ENCODE measurements at regions not wholly inside any gene's neighbourhood (a gene's known extent, or its start where the extent isn't known, plus 50 kb on each side); places are given as distances from the start of the nearest gene placed in this dataset.
"Not testable (repeated sequence)": the region's sequence is repeated elsewhere in the genome, so short reads cannot be mapped to it uniquely, and the experiment has no call there.

- DNase-seq = no peak
Observed at GRCh38 chr4:15294832-15295231, 133.0 kb upstream of the C1QTNF7 start.

GRCh38 chr4:15295421-15296162, 132.2 kb upstream of the C1QTNF7 start:
- no peak for DNase-seq

DNA sequence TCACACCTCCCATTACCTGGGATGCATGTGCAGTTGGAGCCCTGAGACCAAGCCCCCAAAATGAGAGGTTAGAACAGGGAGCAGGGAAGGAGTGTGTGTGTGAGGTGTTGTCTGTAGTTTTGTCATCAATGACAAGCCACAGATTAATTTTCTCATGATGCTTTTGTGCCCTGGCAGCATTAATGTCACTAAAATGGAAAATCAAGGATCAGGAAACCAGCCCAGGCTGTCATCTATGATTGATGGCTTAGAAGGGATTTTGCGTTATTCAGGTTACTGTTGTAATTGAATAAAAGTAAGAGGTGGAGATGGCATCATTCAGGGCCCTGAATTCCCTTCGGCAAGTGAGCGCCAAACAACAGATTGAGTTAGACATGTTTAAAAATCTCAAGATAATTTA, 130.5 kb upstream of the C1QTNF7 start:
- no peak for DNase-seq

- DNase-seq = no peak
Observed at GRCh38 chr4:15299627-15300026, 128.2 kb upstream of the C1QTNF7 start.

- peak; percentile 52 for DNase-seq
Observed at GRCh38 chr4:15303052-15303641, 124.7 kb upstream of the C1QTNF7 start.

GRCh38 chr4:15314974-15315373, 112.9 kb upstream of the C1QTNF7 start:
- DNase-seq = no peak

GRCh38 chr4:15317246-15317645, 110.6 kb upstream of the C1QTNF7 start:
- no peak for DNase-seq

DNA sequence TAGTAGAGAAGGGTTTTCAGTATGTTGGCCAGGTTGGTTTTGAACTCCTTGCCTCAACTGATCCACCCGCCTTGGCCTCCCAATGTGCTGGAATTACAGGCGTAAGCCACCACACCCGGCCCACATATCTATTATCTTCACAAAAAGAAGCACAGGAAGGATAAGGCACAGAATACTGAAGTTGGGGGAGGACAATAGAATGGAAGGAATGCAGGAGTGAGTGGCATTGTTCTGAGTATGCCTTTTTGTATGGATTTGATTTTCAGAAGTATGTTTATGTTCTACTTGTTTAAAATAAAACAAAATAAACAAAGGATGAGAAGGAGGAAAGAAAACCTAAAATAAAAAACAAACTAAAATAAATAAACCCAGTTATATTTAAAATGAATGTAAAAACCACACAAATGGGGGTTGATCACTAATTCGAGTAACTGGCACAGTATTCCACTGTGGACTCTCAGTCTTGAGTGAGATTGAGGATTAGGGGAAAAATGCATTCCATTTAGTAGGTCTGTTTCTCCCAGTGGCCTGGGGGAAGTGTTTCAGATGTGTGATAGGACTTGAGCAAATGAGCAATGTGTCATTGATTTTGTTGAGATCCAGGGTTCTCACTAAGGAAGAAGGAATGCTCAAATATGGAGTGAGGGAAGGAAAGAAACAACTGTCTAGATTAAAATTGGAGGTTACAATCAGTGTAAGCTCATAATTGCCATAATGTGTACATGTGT, 109.0 kb upstream of the C1QTNF7 start:
- DNase-seq = peak; percentile 49

GRCh38 chr4:15320121-15320678, 107.6 kb upstream of the C1QTNF7 start:
- DNase-seq = no peak

DNA sequence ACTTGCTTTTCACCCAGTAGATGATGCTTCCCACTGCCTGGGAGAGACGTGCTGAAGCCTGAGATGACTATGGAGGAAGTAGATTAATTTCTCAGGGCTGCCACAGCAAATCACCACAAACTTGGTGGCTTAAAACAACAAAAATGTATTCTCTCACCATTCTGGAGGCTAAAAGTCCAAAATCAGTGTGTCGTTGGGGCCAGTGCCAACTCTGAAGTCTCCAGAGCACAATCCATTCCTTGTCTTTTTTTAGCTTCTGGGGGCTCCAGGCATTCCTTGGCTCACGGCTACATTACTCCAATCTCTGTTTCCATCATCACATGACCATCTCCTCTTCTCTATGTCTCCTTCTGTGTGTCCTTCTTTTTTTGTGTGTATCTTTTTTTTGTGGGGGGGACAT, 105.8 kb upstream of the C1QTNF7 start:
- DNase-seq = no peak

DNA sequence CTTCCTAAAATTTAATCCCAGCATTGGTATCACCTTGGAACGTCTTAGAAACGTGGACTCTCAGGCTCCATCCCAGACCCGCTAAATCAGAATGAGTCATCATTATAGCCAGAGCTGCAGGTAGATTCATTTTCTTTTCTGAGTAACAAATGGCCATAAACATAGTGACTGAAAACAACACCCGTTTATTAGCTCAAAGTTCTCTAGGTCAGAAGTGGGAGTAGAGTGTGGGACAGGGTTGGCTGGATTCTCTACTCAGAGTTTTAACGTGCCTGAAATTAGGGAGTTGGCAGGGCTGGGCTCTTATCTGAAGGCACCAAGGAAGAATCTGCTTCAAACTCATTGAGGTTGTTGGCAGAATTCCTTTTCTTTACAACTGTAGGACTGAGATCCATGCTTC, 101.8 kb upstream of the C1QTNF7 start:
- DNase-seq = peak; percentile 80

DNA sequence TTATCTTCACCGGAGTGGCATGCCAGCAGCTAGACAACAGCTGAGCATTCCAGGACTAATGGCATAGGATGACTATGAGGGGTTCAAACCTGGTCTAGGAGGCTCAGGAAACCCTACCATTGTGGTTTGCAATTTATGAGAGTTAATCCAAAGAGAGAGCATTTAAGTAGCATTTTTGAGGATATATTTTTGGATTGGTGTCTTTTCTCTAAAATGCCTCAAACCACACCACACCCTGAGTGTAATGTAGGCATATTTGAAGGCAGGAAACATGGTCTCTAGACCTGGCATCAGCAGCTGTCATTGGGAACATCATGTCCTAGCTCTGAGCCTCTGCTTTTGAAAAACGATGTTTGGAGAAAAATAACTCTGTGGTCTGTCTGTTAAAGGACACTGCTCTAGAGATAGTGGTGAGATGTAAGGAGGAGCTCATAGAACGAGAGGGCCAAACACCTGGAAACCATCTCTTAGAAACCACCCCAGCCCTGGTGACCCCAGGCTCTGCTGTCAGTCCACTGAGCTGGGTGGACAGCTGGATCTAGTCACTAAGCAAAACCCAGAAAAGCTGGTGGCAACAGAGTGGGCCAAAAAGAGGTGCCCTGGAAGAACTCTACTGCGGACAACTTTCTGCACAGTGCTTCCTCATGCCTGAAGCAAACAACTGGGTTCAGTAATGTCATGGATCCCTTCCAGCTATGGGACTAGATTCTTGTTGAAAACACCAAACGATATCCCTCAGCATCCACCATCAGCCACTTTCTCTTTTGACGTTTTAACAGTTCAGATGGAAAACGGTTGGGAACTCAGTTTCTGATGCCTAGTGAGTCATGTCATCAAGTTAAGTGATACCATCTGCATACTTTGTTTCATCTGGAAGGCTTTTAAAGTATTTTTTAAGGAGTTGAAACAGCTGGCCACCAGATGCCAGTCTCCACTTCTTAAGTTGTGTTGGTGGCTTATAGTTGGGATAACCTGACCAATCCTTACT, 100.2 kb upstream of the C1QTNF7 start:
- no peak for DNase-seq

DNA sequence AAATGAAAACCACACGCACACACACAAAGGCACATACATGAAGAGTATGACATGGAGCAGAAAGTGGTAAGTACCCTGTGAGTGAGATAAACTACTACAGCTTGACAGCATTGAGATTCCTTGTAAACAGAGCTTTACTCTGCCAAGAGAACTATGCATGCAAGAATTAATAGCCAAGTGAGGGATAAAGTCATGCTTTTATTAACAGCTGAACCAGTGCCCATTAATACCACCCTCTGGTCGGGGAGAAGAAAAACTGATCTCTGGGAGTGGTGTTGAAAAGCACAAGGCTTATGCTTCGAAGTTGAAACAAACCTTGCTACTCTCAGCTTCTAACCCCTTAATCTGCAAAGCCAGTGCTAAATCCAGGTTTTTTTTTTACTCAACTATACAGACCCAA, 95.9 kb upstream of the C1QTNF7 start:
- DNase-seq = no peak

DNA sequence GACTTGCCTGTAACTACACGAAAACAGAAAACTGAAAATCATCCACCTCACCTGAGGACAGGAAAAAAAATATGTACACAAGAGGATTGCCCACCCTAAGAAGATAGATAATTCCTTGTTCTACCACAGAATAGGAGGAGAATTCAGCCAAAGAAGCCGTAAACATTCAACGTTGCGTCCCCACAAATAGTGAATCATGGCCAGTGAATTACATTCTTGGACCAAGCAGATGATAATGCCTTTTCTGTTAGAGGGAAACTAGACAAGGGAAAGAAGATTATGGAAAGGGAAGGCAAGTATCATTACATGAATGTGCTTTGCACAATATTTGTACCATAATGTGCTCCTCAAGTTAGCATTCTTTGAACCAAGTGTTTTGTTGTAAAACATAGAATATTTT, 95.5 kb upstream of the C1QTNF7 start:
- DNase-seq = no peak

DNA sequence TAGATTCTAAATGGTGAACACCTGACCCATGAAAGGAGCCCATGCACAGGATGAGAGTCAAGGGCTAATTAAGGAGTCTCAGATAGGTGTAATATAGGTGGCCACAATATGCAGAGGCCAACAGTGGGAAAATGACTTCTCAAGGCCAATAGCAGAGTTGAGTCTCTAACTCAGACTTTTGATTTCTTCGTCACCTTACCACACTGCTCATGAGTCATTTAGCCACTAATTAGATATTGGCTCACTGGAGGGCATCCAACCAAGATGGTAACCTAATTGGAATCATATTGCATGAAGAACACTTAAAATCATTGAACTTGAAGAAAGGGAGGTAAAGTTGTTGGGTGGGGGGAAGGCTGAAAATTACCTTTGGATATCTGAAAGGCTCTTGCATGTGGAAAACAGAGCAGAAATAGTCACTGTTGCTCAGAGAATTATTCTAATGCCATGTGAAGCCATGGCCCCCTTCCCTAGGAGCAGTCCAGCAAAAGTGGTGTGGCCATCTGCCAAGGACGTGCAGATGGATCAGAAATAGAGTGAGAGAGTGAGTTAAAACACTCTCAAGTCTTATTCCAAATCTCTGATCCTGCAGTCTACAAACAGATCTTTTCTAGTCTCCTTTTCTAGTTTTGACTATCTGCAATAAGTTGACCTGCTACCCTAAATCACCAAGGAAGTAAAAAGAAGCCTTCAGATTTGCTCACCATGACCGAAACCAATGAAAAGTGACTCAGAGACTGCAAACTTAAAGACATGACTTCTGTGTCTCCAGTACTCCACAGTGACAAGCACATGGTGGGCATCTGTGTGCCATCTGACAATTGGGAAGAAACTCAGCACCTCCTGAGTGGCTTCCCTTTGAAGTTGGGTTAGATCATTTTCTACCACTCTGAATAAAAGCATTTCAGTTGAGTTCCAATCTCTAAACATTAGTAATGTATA, 93.9 kb upstream of the C1QTNF7 start:
- no peak for DNase-seq

GRCh38 chr4:15336410-15337167, 91.2 kb upstream of the C1QTNF7 start:
- DNase-seq = peak; percentile 86

DNA sequence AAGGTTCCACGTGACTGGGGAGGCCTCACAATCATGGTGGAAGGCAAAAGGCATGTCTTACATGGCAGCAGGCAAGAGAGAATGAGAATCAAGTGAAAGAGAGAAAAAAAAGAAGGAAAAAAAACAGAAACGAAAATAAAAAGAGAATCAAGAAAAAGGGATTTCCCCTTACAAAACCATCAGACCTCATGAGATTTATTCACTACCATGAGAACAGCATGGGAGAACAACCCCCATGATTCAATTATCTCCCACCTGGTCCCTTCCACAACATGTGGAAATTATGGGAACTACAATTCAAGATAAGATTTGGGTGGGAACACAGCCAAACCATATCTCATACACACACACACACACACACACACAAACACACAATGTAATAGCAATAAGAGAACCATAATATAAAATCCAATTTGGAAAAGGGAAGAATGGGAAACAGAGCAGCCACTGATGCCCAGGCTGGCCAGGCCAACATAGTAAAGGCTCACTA, 90.6 kb upstream of the C1QTNF7 start:
- not testable (repeated sequence) for DNase-seq

- no peak for DNase-seq
Observed at GRCh38 chr4:15339737-15340136, 88.1 kb upstream of the C1QTNF7 start.

DNA sequence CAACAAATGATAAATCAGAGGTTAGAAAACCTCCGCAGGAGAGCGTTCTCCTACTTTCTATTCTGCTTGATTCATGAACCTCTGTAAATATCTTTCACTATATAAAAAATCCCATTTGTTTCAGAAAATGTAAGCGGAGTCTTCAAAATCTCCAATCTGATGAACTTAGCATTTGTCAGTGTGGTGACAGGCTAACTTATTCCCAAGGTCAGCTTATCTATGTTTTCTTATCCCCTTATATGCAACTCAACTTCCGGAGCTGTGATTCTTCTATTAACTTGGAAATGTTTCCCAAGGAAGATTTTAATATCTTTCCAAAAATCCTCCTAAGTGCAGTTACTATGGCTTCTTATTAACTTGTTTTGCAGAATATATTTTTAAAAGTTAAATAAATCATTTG, 87.5 kb upstream of the C1QTNF7 start:
- no peak for DNase-seq
